ENCODE measurements at regions not wholly inside any gene's neighbourhood (a gene's known extent, or its start where the extent isn't known, plus 50 kb on each side); places are given as distances from the start of the nearest gene placed in this dataset.

DNA sequence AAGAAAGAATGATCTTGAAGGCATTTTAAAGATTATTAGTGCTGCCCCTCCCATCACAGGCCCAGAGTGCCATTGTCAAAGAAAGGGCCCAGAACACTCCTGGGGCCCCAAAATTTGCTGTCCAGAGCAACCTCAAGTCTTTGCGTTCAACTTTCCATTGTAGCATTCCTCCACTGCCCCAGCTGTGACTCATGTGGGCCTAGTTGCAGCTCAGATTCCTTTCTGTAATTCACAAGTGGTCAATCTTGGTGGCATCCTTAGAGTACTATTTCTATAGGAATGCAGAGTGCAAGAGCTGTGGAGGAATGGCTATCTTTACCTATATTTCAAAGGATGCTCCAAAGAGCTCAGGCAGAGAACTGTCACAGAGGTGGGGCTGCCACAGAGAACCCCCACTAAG is 1500.8 kb upstream of the IGFBP7 start:
- TF ChIP-seq CTCF (IDR thresholded peaks at IDR 0.05): no peak
- no peak for TF ChIP-seq ZFX (IDR thresholded peaks at IDR 0.05; ENCODE audit: borderline replicate concordance)

All from 22Rv1 (cell line).